Hepatocyte (in vitro differentiated cells): ENCODE measurements at regions not wholly inside any gene's neighbourhood (a gene's known extent, or its start where the extent isn't known, plus 50 kb on each side); places are given as distances from the start of the nearest gene placed in this dataset.

Source experiments
- EZH2 ChIP-seq: fragments of 200-600 bp; sonication (generic); IDR thresholded peaks from 2 replicates; pipeline ENCODE4 v1.6.1; 2016; ENCODE audit warnings: antibody characterized with exemption, mild to moderate bottlenecking, borderline replicate concordance
- TF ChIP-seq, protein P1 (sequence below): fragments of 200-600 bp; sonication (generic); IDR thresholded peaks from 2 replicates; pipeline ENCODE4 v1.5.1; 2016; ENCODE audit warnings: antibody characterized with exemption, mild to moderate bottlenecking; ENCODE audit not compliant: poor library complexity

GRCh38 chr4:23040539-23040938, 347.8 kb downstream of the GBA3 start:
- no peak for TF ChIP-seq EZH2
- TF ChIP-seq, protein P1, sequence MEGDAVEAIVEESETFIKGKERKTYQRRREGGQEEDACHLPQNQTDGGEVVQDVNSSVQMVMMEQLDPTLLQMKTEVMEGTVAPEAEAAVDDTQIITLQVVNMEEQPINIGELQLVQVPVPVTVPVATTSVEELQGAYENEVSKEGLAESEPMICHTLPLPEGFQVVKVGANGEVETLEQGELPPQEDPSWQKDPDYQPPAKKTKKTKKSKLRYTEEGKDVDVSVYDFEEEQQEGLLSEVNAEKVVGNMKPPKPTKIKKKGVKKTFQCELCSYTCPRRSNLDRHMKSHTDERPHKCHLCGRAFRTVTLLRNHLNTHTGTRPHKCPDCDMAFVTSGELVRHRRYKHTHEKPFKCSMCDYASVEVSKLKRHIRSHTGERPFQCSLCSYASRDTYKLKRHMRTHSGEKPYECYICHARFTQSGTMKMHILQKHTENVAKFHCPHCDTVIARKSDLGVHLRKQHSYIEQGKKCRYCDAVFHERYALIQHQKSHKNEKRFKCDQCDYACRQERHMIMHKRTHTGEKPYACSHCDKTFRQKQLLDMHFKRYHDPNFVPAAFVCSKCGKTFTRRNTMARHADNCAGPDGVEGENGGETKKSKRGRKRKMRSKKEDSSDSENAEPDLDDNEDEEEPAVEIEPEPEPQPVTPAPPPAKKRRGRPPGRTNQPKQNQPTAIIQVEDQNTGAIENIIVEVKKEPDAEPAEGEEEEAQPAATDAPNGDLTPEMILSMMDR = no peak
